SW 1271 (cell line): ENCODE measurements at regions not wholly inside any gene's neighbourhood (a gene's known extent, or its start where the extent isn't known, plus 50 kb on each side); places are given as distances from the start of the nearest gene placed in this dataset.
"Not testable (repeated sequence)": the region's sequence is repeated elsewhere in the genome, so short reads cannot be mapped to it uniquely, and the experiment has no call there.

Experiments used
- DNase-seq, 2 experiments: peaks; one replicate each; lab custom pipeline; 2025; lab: John Stamatoyannopoulos, UW

DNA sequence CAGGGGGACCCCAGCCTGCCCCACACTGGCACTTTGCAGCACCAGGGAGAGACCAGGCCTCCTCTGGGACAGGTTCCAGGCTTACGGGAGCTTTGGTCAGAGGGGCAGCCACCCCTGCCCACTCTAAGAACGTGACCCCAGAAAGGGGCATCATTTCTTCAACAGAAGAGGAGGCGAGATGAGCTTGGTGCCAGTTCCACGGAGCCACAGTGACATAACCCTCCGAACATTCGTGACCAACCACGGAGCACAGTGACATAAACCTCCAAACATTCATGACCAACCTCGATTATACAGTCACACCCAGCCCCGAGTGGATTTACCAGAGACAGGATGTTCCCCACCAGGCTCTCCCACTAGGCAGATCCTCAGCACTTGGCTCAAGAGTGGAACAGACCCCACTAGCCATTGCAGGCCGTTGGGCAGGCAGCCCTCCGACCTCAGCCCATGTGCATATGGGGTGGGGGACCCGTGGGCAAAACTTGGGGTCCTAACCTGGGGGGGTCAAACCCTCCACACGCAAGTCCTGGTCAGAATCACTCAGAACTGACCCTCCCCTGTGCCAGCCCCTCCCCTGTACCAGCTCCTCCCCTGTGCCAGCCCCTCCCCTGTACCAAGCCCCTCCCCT, 112.9 kb downstream of the METRNL start:
- DNase-seq, result no peak

- DNase-seq, result not testable (repeated sequence)
These were observed 113.5 kb downstream of the METRNL start for GRCh38 chr17:83192789-83193335.

DNA sequence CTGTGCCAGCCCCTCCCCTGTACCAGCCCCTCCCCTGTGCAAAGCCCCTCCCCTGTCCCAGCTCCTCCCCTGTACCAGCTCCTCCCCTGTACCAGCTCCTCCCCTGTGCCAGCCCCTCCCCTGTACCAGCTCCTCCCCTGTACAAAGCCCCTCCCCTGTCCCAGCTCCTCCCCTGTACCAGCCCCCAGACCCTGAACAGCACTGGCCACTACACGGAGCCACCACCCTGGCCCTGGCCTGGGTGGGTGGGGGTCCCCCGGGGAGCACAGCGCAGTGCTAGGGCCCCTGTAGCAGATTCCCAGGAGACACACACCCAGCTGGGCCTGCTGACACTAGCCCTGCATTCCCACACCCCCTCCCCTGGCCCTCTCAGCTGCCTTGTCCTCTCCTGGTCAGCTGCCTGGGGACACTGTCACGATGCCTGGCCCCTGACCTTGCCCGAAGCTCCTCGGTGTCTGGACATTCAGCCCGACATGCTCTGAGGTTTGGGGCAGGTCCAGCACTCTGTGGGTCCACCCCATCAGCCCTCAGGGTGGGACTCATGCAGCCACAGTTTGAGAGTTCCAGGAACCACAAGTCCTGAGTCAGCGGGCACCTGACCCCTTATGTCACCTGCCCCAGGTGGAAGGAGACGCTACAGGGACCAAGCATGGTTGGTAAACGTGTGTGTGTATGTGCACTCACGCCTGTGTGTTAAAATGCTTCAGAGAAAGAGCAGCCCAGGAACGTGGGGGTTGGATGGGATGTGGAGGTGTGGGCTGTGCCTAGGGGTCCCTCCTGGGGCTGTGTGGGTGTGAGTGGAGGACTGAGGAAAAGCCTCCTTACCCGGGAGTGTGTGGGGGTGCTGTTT, 114.2 kb downstream of the METRNL start:
- DNase-seq, result no peak

- no peak for DNase-seq
These were observed 114.8 kb downstream of the METRNL start for GRCh38 chr17:83194186-83194561.

GRCh38 chr17:83194761-83195329, 115.4 kb downstream of the METRNL start:
- no peak for DNase-seq

- no peak for DNase-seq
These were observed 116.1 kb downstream of the METRNL start for GRCh38 chr17:83195330-83196023.

DNA sequence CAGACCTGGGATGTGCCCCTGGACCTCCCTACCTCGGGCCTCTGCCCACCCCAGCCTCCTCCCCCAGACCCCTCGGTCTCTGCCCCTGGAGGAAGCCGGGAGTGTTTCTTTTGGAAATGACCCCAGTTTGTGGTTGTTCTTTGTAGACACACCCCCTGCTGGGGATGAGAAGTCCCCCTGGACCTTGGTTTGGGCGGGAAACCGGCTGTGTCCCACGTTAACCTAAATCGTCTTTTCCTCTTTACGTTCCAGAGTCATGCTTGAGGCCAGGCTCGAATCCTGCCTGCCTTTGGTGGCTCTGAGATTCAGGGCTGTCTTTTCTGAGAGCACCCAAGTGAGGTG, 116.6 kb downstream of the METRNL start:
- no peak for DNase-seq

- DNase-seq, result no peak
These were observed 117.0 kb downstream of the METRNL start for GRCh38 chr17:83196366-83196765.

DNA sequence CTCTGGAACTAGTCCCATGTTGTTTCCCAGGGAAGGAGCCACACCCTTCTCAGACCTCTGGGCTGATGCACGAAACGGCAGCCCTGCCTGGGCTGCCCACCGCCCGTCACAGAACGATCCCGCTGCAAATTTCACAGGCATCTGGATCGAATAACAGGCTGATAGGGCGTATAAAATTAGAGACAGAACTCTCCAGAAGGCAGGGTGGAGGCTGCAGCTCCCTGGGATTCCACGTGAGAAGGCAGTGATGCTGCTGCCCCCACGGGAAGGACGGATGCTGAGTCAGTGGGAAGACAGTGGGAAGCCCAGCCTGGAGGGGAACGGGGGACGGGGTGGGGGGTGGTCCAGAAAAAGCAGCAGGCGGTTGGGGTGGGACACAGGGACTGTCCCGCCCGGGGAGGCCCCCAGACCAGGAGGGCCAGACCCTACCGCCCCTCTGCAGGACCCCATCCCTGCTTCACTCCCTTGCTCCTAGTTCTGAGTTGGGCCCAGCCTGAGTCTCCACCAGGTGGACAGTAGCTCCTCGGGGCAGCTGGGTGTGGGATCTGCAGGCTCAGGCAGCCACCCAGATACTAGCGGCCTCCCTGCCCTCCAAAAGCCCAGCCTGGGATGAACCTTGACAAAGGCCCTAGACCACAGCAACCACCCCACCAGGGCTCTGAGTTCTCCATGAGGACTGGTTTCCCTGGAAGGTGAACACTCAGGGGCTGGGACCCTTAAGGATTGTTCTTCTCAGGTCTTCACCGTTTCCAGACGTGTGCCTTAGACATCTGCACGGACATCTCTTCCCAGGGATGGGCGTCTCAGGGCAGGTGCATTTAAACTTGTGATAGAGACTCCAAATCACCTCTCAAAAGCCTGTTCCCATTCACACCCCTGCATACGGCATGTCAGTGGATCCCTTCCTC, 117.8 kb downstream of the METRNL start:
- no peak for DNase-seq

- no peak for DNase-seq
These were observed 119.2 kb downstream of the METRNL start for GRCh38 chr17:83198366-83199341.

DNA sequence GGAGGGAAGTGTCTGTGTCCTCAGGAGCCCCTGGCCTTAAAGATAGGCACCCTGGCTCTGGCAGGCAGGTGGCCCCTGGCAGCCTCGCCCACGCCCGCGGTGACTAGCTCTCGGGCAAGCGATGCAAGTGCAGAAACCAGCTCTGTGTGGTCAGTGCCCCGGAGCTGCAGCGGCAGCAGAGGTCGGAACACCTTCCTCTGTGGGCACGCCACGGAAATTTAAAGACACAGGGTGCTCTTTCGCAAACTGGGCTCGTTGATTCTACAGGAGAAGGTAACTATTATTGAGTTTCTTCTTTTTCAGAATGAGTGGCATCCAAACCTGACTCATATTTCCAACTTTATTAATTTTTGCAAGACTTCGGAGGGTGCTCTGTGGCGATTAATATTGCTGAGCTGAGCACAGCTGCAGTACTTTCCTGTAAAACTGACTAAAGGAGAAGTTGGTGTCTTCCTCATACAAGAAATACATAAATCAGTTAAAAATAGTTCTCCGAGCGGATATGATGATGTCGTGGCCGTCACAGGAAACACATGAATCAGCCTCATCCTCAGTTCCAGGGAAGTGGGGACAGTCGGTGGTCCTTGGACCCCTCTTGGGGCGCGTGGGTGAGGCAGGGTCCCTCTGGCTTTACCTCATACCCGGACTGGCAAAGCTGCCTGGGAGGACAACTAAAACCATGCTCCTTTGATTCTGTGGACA, 120.2 kb downstream of the METRNL start:
- DNase-seq, result no peak

- no peak for DNase-seq
These were observed 120.9 kb downstream of the METRNL start for GRCh38 chr17:83200231-83200699.

GRCh38 chr17:83200751-83201150, 121.3 kb downstream of the METRNL start:
- no peak for DNase-seq

DNA sequence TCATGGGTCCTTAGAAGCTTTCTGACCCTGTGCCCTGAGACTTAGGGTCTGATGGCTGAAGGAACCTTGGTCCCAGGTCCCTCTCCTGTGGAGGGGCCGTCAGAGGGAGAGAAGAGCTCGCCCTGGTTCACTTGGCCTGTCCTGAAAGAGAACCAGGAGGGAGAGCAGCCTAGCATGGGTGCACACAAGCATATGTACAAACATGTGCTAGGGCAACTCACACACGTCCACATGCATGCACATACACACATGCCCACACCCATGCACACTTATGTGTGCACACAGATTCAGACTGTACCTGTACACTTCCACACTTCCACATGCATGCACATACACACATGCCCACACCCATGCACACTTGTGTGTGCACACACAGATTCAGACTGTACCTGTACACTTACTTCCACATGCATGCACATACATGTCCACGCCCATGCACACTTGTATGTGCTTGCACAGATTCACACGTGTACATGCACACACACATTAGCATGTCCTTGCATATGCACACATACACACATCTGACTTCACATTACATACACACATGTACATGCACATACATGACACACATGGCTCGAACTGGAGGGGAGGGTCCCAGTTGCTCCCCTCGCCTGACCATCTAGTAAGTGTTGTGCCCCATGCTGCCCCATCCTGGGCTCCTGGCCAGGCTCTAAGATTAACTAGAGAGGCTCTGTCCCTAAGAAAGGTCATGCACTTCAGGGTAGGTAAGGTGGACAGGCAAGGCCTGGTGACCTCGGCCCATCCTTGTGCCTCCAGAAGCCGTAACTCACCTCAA, 122.0 kb downstream of the METRNL start:
- DNase-seq, result no peak

- no peak for DNase-seq
These were observed 122.9 kb downstream of the METRNL start for GRCh38 chr17:83202002-83203000.

DNA sequence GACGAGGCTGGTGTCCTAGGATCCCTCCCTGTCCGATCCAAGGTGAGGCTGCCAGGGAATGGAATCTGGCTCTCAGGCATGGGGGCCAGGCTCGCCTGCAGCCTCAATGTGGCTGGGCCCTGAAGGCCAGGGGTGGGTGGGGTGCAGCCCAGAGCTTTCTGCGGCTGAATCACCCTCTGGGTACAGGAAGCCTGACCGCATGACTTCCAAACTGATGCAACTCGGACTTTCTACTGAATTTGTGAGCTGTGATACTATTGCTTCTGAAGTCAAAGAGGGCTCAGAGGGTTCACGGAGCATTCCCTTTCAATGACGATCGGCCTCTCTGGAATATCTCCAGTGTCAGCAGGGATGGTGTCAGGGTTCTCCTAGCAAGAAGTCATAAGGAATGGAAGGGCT, 123.7 kb downstream of the METRNL start:
- no peak for DNase-seq

GRCh38 chr17:83203472-83204221, 124.2 kb downstream of the METRNL start:
- no peak for DNase-seq
